ENCODE measurements at regions not wholly inside any gene's neighbourhood (a gene's known extent, or its start where the extent isn't known, plus 50 kb on each side); places are given as distances from the start of the nearest gene placed in this dataset.

- H3K9me3 ChIP-seq (ENCODE audit: control insufficient read depth, insufficient read depth, low read length) = no peaks in the 10 kb centered on the region
- no CpG with 5 or more reads among the region's 17 CpGs for WGBS (ENCODE audit: insufficient coverage, insufficient read length)
- DNase-seq (ENCODE audit: low read depth, low spot score) = no peak
- H3K27me3 ChIP-seq (ENCODE audit: control insufficient read depth, insufficient read depth, low read length) = no peaks in the 10 kb centered on the region
- no peaks in the 10 kb centered on the region for H3K36me3 ChIP-seq (ENCODE audit: control insufficient read depth, insufficient read depth, low read length)
- no peak overlapping the region for H3K4me3 ChIP-seq (ENCODE audit: low read length)
- H3K27ac ChIP-seq (ENCODE audit: low read length) = no peak overlapping the region
- no peaks in the 10 kb centered on the region for H3K4me1 ChIP-seq (ENCODE audit: control insufficient read depth, insufficient read depth, low read length)
These were observed 51.8 kb downstream of the POM121L12 start for GRCh38 chr7:53087274-53087673.

GRCh38 chr7:53094191-53094590 lies 58.8 kb downstream of the POM121L12 start:
- Histone ChIP-seq H3K27me3 (ENCODE audit: control insufficient read depth, insufficient read depth, low read length) (no peaks in the 10 kb centered on the region), H3K9me3 (ENCODE audit: control insufficient read depth, insufficient read depth, low read length) (no peaks in the 10 kb centered on the region), H3K4me1 (ENCODE audit: control insufficient read depth, insufficient read depth, low read length) (no peaks in the 10 kb centered on the region), H3K4me3 (ENCODE audit: low read length) (no peak overlapping the region), H3K36me3 (ENCODE audit: control insufficient read depth, insufficient read depth, low read length) (no peaks in the 10 kb centered on the region), H3K27ac (ENCODE audit: low read length) (no peak overlapping the region)
- no peak for DNase-seq (ENCODE audit: low read depth, low spot score)
- WGBS (ENCODE audit: insufficient coverage, insufficient read length) = 100% methylated on average over 1 of the region's 3 CpGs

- H3K4me3 ChIP-seq (ENCODE audit: low read length) = no peak overlapping the region
- no peaks in the 10 kb centered on the region for H3K36me3 ChIP-seq (ENCODE audit: control insufficient read depth, insufficient read depth, low read length)
- WGBS (ENCODE audit: insufficient coverage, insufficient read length) = no CpG with 5 or more reads among the region's 2 CpGs
- no peaks in the 10 kb centered on the region for H3K9me3 ChIP-seq (ENCODE audit: control insufficient read depth, insufficient read depth, low read length)
- H3K4me1 ChIP-seq (ENCODE audit: control insufficient read depth, insufficient read depth, low read length) = no peaks in the 10 kb centered on the region
- no peaks in the 10 kb centered on the region for H3K27me3 ChIP-seq (ENCODE audit: control insufficient read depth, insufficient read depth, low read length)
- H3K27ac ChIP-seq (ENCODE audit: low read length) = no peak overlapping the region
- no peak for DNase-seq (ENCODE audit: low read depth, low spot score)
These were observed 59.4 kb downstream of the POM121L12 start for GRCh38 chr7:53094827-53095226.

GRCh38 chr7:53095731-53096501 lies 60.5 kb downstream of the POM121L12 start:
- Histone ChIP-seq H3K4me1 (ENCODE audit: control insufficient read depth, insufficient read depth, low read length) (no peaks in the 10 kb centered on the region), H3K9me3 (ENCODE audit: control insufficient read depth, insufficient read depth, low read length) (no peaks in the 10 kb centered on the region), H3K36me3 (ENCODE audit: control insufficient read depth, insufficient read depth, low read length) (no peaks in the 10 kb centered on the region), H3K27me3 (ENCODE audit: control insufficient read depth, insufficient read depth, low read length) (no peaks in the 10 kb centered on the region), H3K4me3 (ENCODE audit: low read length) (no peak overlapping the region), H3K27ac (ENCODE audit: low read length) (no peak overlapping the region)
- no CpG with 5 or more reads among the region's 3 CpGs for WGBS (ENCODE audit: insufficient coverage, insufficient read length)
- no peak for DNase-seq (ENCODE audit: low read depth, low spot score)

- Histone ChIP-seq H3K27ac (ENCODE audit: low read length) (no peak overlapping the region), H3K4me3 (ENCODE audit: low read length) (no peak overlapping the region), H3K4me1 (ENCODE audit: control insufficient read depth, insufficient read depth, low read length) (no peaks in the 10 kb centered on the region), H3K36me3 (ENCODE audit: control insufficient read depth, insufficient read depth, low read length) (no peaks in the 10 kb centered on the region), H3K27me3 (ENCODE audit: control insufficient read depth, insufficient read depth, low read length) (no peaks in the 10 kb centered on the region), H3K9me3 (ENCODE audit: control insufficient read depth, insufficient read depth, low read length) (no peaks in the 10 kb centered on the region)
- no peak for DNase-seq (ENCODE audit: low read depth, low spot score)
- no CpG with 5 or more reads among the region's 4 CpGs for WGBS (ENCODE audit: insufficient coverage, insufficient read length)
These were observed 64.7 kb downstream of the POM121L12 start for GRCh38 chr7:53100091-53100490.

- 100% methylated on average over 1 of the region's 7 CpGs for WGBS (ENCODE audit: insufficient coverage, insufficient read length)
- H3K4me1 ChIP-seq (ENCODE audit: control insufficient read depth, insufficient read depth, low read length) = no peaks in the 10 kb centered on the region
- no peak overlapping the region for H3K4me3 ChIP-seq (ENCODE audit: low read length)
- H3K27ac ChIP-seq (ENCODE audit: low read length) = no peak overlapping the region
- no peak for DNase-seq (ENCODE audit: low read depth, low spot score)
- no peaks in the 10 kb centered on the region for H3K9me3 ChIP-seq (ENCODE audit: control insufficient read depth, insufficient read depth, low read length)
- no peaks in the 10 kb centered on the region for H3K27me3 ChIP-seq (ENCODE audit: control insufficient read depth, insufficient read depth, low read length)
- H3K36me3 ChIP-seq (ENCODE audit: control insufficient read depth, insufficient read depth, low read length) = no peaks in the 10 kb centered on the region
These were observed 65.6 kb downstream of the POM121L12 start for GRCh38 chr7:53101026-53101425.

- Histone ChIP-seq H3K4me3 (ENCODE audit: low read length) (no peak overlapping the region), H3K36me3 (ENCODE audit: control insufficient read depth, insufficient read depth, low read length) (no peaks in the 10 kb centered on the region), H3K9me3 (ENCODE audit: control insufficient read depth, insufficient read depth, low read length) (no peaks in the 10 kb centered on the region), H3K4me1 (ENCODE audit: control insufficient read depth, insufficient read depth, low read length) (no peaks in the 10 kb centered on the region), H3K27ac (ENCODE audit: low read length) (no peak overlapping the region), H3K27me3 (ENCODE audit: control insufficient read depth, insufficient read depth, low read length) (no peaks in the 10 kb centered on the region)
- WGBS (ENCODE audit: insufficient coverage, insufficient read length) = no CpG with 5 or more reads among the region's 4 CpGs
- DNase-seq (ENCODE audit: low read depth, low spot score) = no peak
These were observed 75.0 kb downstream of the POM121L12 start for GRCh38 chr7:53110425-53110824.

- WGBS (ENCODE audit: insufficient coverage, insufficient read length) = no CpG with 5 or more reads among the region's 1 CpG
- H3K4me1 ChIP-seq (ENCODE audit: control insufficient read depth, insufficient read depth, low read length) = no peaks in the 10 kb centered on the region
- no peak for DNase-seq (ENCODE audit: low read depth, low spot score)
- no peaks in the 10 kb centered on the region for H3K9me3 ChIP-seq (ENCODE audit: control insufficient read depth, insufficient read depth, low read length)
- H3K4me3 ChIP-seq (ENCODE audit: low read length) = no peak overlapping the region
- no peaks in the 10 kb centered on the region for H3K36me3 ChIP-seq (ENCODE audit: control insufficient read depth, insufficient read depth, low read length)
- H3K27me3 ChIP-seq (ENCODE audit: control insufficient read depth, insufficient read depth, low read length) = no peaks in the 10 kb centered on the region
- no peak overlapping the region for H3K27ac ChIP-seq (ENCODE audit: low read length)
These were observed 75.6 kb downstream of the POM121L12 start for GRCh38 chr7:53111031-53111430.

GRCh38 chr7:53113424-53113823 lies 78.0 kb downstream of the POM121L12 start:
- no peak overlapping the region for H3K4me3 ChIP-seq (ENCODE audit: low read length)
- WGBS (ENCODE audit: insufficient coverage, insufficient read length) = no CpG with 5 or more reads among the region's 4 CpGs
- H3K9me3 ChIP-seq (ENCODE audit: control insufficient read depth, insufficient read depth, low read length) = no peaks in the 10 kb centered on the region
- no peaks in the 10 kb centered on the region for H3K4me1 ChIP-seq (ENCODE audit: control insufficient read depth, insufficient read depth, low read length)
- H3K27ac ChIP-seq (ENCODE audit: low read length) = no peak overlapping the region
- DNase-seq (ENCODE audit: low read depth, low spot score) = no peak
- no peaks in the 10 kb centered on the region for H3K36me3 ChIP-seq (ENCODE audit: control insufficient read depth, insufficient read depth, low read length)
- no peaks in the 10 kb centered on the region for H3K27me3 ChIP-seq (ENCODE audit: control insufficient read depth, insufficient read depth, low read length)

GRCh38 chr7:53119514-53119941 lies 84.1 kb downstream of the POM121L12 start:
- Histone ChIP-seq H3K36me3 (ENCODE audit: control insufficient read depth, insufficient read depth, low read length) (no peaks in the 10 kb centered on the region), H3K4me1 (ENCODE audit: control insufficient read depth, insufficient read depth, low read length) (no peaks in the 10 kb centered on the region), H3K27ac (ENCODE audit: low read length) (no peak overlapping the region), H3K27me3 (ENCODE audit: control insufficient read depth, insufficient read depth, low read length) (no peaks in the 10 kb centered on the region), H3K9me3 (ENCODE audit: control insufficient read depth, insufficient read depth, low read length) (no peaks in the 10 kb centered on the region), H3K4me3 (ENCODE audit: low read length) (no peak overlapping the region)
- no peak for DNase-seq (ENCODE audit: low read depth, low spot score)
- WGBS (ENCODE audit: insufficient coverage, insufficient read length) = no CpG with 5 or more reads among the region's 4 CpGs

GRCh38 chr7:53121374-53121773 lies 85.9 kb downstream of the POM121L12 start:
- no CpG with 5 or more reads among the region's 4 CpGs for WGBS (ENCODE audit: insufficient coverage, insufficient read length)
- H3K9me3 ChIP-seq (ENCODE audit: control insufficient read depth, insufficient read depth, low read length) = no peaks in the 10 kb centered on the region
- no peaks in the 10 kb centered on the region for H3K36me3 ChIP-seq (ENCODE audit: control insufficient read depth, insufficient read depth, low read length)
- DNase-seq (ENCODE audit: low read depth, low spot score) = no peak
- H3K27ac ChIP-seq (ENCODE audit: low read length) = no peak overlapping the region
- no peaks in the 10 kb centered on the region for H3K4me1 ChIP-seq (ENCODE audit: control insufficient read depth, insufficient read depth, low read length)
- H3K27me3 ChIP-seq (ENCODE audit: control insufficient read depth, insufficient read depth, low read length) = no peaks in the 10 kb centered on the region
- no peak overlapping the region for H3K4me3 ChIP-seq (ENCODE audit: low read length)
